K562 (cell line): ENCODE measurements at regions not wholly inside any gene's neighbourhood (a gene's known extent, or its start where the extent isn't known, plus 50 kb on each side); places are given as distances from the start of the nearest gene placed in this dataset.

Experiments used
- ATAC-seq: fragments of 200-7000 bp; cut with Tn5 transposase; 3 replicates; pipeline ENCODE4 v1.9.1; 2020; ENCODE audit warnings: moderate library complexity
- BruUV-seq: library from RNA; stranded (reverse); fragments of 400-500 nt; replicated peaks from 2 replicates; lab custom pipeline; 2021; lab: Mats Ljungman, UMichigan
- CTCF ChIA-PET: fragments of 300-600 bp; formaldehyde crosslinking; extraction: SDS; loops from one replicate; lab custom pipeline; 2021; ENCODE audit warnings: low intra/inter-chr PET ratio; lab: Yijun Ruan, JAX
- POLR2A ChIA-PET: fragments of 300-600, 350-650 bp; sonication (Branson Sonifier 250); formaldehyde crosslinking; extraction: SDS; loops from one replicate; lab custom pipeline; 2021; ENCODE audit warnings: antibody characterized with exemption, inconsistent platforms; lab: Yijun Ruan, JAX
- DNase-seq, 4 experiments: peaks; one replicate each; pipeline versions ENCODE4 v3.0.0 to v3.0.0-alpha.2; 2011 to 2018; ENCODE audit warnings: low spot score in 3 of 4, mixed read lengths in 3 of 4; ENCODE audit errors: extremely low read depth in 1 of 4
- FAIRE-seq: peaks from 2 replicates; lab custom pipeline; 2011; peaks lifted over from hg19 to GRCh38; lab: Jason Lieb, UNC
- H2AFZ ChIP-seq: 2 replicates; pipeline ENCODE4 v1.6.0; 2011; ENCODE audit warnings: low read depth, low read length, control low read depth, inconsistent platforms
- H3K27ac ChIP-seq: fragments of 200-600 bp; 3 replicates; pipeline ENCODE4 v1.8.0; 2011; ENCODE audit warnings: low read depth, mild to moderate bottlenecking, control low read depth, inconsistent platforms, low read length, moderate library complexity, mixed read lengths; ENCODE audit errors: extremely low read depth
- H3K27me3 ChIP-seq, 2 experiments: fragments of 300-600 bp in 1 of 2; 2 replicates in 1 of 2; 3 replicates in 1 of 2; pipeline versions ENCODE4 v1.6.0 to v1.8.0; 2011; ENCODE audit warnings: inconsistent platforms in 2 of 2, low read length in 2 of 2, mild to moderate bottlenecking in 1 of 2, mixed read lengths in 1 of 2, moderate library complexity in 1 of 2; ENCODE audit not compliant: control insufficient read depth in 2 of 2, insufficient read depth in 2 of 2
- H3K36me3 ChIP-seq: fragments of 300-600 bp; 3 replicates; pipeline ENCODE4 v1.8.0; 2011; ENCODE audit warnings: mild to moderate bottlenecking, low read length, inconsistent platforms; ENCODE audit not compliant: control insufficient read depth, insufficient read depth
- H3K4me1 ChIP-seq, 2 experiments: fragments of 200-600 bp in 1 of 2; replicated peaks in 1 of 2; 2 replicates in 1 of 2; 3 replicates in 1 of 2; pipeline versions ENCODE4 v1.5.1 to v1.8.0; 2011; ENCODE audit warnings: inconsistent platforms in 2 of 2, low read length in 2 of 2, mild to moderate bottlenecking in 1 of 2, mixed read lengths in 1 of 2, moderate library complexity in 1 of 2; ENCODE audit not compliant: control insufficient read depth in 2 of 2, insufficient read depth in 2 of 2
- H3K4me2 ChIP-seq: 2 replicates; pipeline ENCODE4 v1.6.1; 2011; ENCODE audit warnings: low read length, control low read depth, inconsistent platforms, mixed read lengths; ENCODE audit not compliant: insufficient read depth
- H3K4me3 ChIP-seq: fragments of 200-600 bp; sonication (generic), shearing (Covaris generic); 2 replicates; pipeline ENCODE4 v1.5.1; 2016; ENCODE audit warnings: control low read depth, inconsistent platforms
- H3K79me2 ChIP-seq: fragments of 200-600 bp; 3 replicates; pipeline ENCODE4 v1.8.0; 2011; ENCODE audit warnings: low read length, inconsistent platforms; ENCODE audit not compliant: control insufficient read depth, insufficient read depth
- H3K9ac ChIP-seq, 2 experiments: 2 replicates each; pipeline versions ENCODE4 v1.6.0 to v1.6.1; 2011; ENCODE audit warnings: low read depth in 2 of 2, low read length in 2 of 2, control low read depth in 1 of 2, inconsistent platforms in 1 of 2, mild to moderate bottlenecking in 1 of 2, mixed read lengths in 1 of 2; ENCODE audit not compliant: insufficient read depth in 1 of 2
- H3K9me1 ChIP-seq: one replicate; pipeline ENCODE4 v1.6.0; 2011; ENCODE audit warnings: inconsistent platforms, mild to moderate bottlenecking, low read length, moderate library complexity; ENCODE audit not compliant: control insufficient read depth, insufficient read depth
- H3K9me3 ChIP-seq: replicated peaks from 2 replicates; pipeline ENCODE4 v1.5.1; 2011; ENCODE audit warnings: low read depth, low read length, inconsistent platforms; ENCODE audit not compliant: control insufficient read depth, insufficient read depth
- H4K20me1 ChIP-seq: replicated peaks from 2 replicates; pipeline ENCODE4 v1.6.1; 2011; ENCODE audit warnings: low read length, inconsistent platforms, mixed read lengths; ENCODE audit not compliant: control insufficient read depth, insufficient read depth
- AFF1 ChIP-seq, 2 experiments: fragments of 450-650 bp; IDR thresholded peaks; 2 replicates each; pipeline ENCODE4 v1.6.1; 2018; ENCODE audit warnings: mild to moderate bottlenecking in 2 of 2, low read depth in 1 of 2; ENCODE audit not compliant: partially characterized antibody in 2 of 2
- ATF3 ChIP-seq, 2 experiments: fragments of 450-650 bp in 1 of 2; sonication (generic) in 1 of 2; formaldehyde crosslinking in 1 of 2; IDR thresholded peaks in 1 of 2; conservative IDR thresholded peaks in 1 of 2; 2 replicates each; pipeline versions ENCODE4 v1.6.1 to v1.8.1; 2016 to 2023; ENCODE audit warnings: mild to moderate bottlenecking in 2 of 2, moderate library complexity in 2 of 2, inconsistent platforms in 1 of 2, missing genetic modification reagents in 1 of 2
- GTF3C2 ChIP-seq: IDR thresholded peaks from 3 replicates; pipeline ENCODE4 v1.6.1; 2011; ENCODE audit warnings: borderline replicate concordance, mild to moderate bottlenecking, moderate library complexity; ENCODE audit not compliant: insufficient read length; ENCODE audit errors: extremely low read depth
- JUND ChIP-seq, 2 experiments: IDR thresholded peaks; 2 replicates in 1 of 2; 3 replicates in 1 of 2; pipeline ENCODE4 v1.6.1; 2011; ENCODE audit warnings: borderline replicate concordance in 2 of 2, low read depth in 2 of 2, low read length in 2 of 2, improper control_type of control experiment in 1 of 2, missing biosample characterization in 1 of 2, missing genetic modification characterization in 1 of 2, missing genetic modification reagents in 1 of 2
- PKNOX1 ChIP-seq: fragments of 450-650 bp; IDR thresholded peaks from 2 replicates; pipeline ENCODE4 v1.6.1; 2016
- RFX1 ChIP-seq: fragments of 450-650 bp; IDR thresholded peaks from 2 replicates; pipeline ENCODE4 v1.6.1; 2016; ENCODE audit warnings: mild to moderate bottlenecking, moderate library complexity
- ZNF239 ChIP-seq: fragments of 250-450 bp; sonication (Bioruptor Pico); IDR thresholded peaks from 2 replicates; pipeline ENCODE4 v1.4.0; 2020; ENCODE audit warnings: mild to moderate bottlenecking
- ZNF253 ChIP-seq: fragments of 250-450 bp; sonication (Bioruptor Pico); conservative IDR thresholded peaks from 2 replicates; pipeline ENCODE4 v1.6.1; 2021; ENCODE audit warnings: mild to moderate bottlenecking
- ZNF384 ChIP-seq: IDR thresholded peaks from 2 replicates; pipeline ENCODE4 v1.6.1; 2012; ENCODE audit warnings: low read depth, low read length, improper control_type of control experiment
- WGBS: fragments of 100-300 bp; shearing (Covaris generic); methylation state at CpG from one replicate; pipeline ENCODE4 v1.1.6; 2016; ENCODE audit warnings: low coverage, mixed read lengths; ENCODE audit not compliant: insufficient coverage; ENCODE audit errors: missing lambda C conversion rate; 5-methylcytosine and 5-hydroxymethylcytosine counted together
- in situ Hi-C: fragments of 300-500 bp; cut with MboI; formaldehyde crosslinking; loops from 4 replicates; pipeline ENCODE4 v1.15.0; 2018; ENCODE audit warnings: inconsistent platforms, mixed read lengths
- intact Hi-C: fragments of 100-400 bp; cut with micrococcal nuclease; formaldehyde crosslinking; loops from 2 replicates; pipeline ENCODE4 v1.14.2; 2022

- no peak for TF ChIP-seq AFF1 (IDR thresholded peaks at IDR 0.05; ENCODE audit: low read depth in 1 of 2, partially characterized antibody in 2 of 2)
These were observed 532.8 kb downstream of the RFPL4B start (continued) for GRCh38 chr6:112879920-112880413.

- CTCF ChIA-PET = no interaction called here
- DNase-seq (peak; percentile 17 to 55 (median 34)), FAIRE-seq (peak; percentile 19), ATAC-seq (peak; percentile 66)
- Histone ChIP-seq H3K27ac (no peak overlapping the region), H2AFZ (peak overlapping the region; percentile 96), H3K36me3 (no peaks in the 10 kb centered on the region), H3K4me2 (peak overlapping the region; percentile 86), H4K20me1 (no peaks in the 10 kb centered on the region), H3K4me3 (peak overlapping the region; percentile 57), H3K27me3 (no peaks in the 10 kb centered on the region), H3K9me1 (no peaks in the 10 kb centered on the region), H3K9me3 (no peaks in the 10 kb centered on the region), H3K4me1 (peaks cover 0 to 7% of the 10 kb centered on the region in 2 experiments; a peak in 2 of 5 replicates), H3K79me2 (peaks cover 3% of the 10 kb centered on the region; the same call in 1 of the 3 replicates), H3K9ac (peak overlapping the region; percentile 31 to 55; a peak in 3 of 4 replicates)
- in situ Hi-C loops (loop anchor here (25.0 kb wide), 1 partner anchor 1031 kb away; no protein-coding TSS in a partner anchor), intact Hi-C loops (loop anchor here (2.0 kb wide), 1 partner anchor 76 kb away; no protein-coding TSS in a partner anchor)
- POLR2A ChIA-PET = interaction anchor here (0.6 to 0.9 kb wide), 3 partner anchors 9 to 264 kb away, joined by 3 to 5 read pairs (median 3); no protein-coding TSS in a partner anchor
- TF ChIP-seq ATF3 (IDR thresholded peaks at IDR 0.05) (peak; percentile 23; the same call in 1 of the 2 replicates), ATF3 (CRISPR knock-in tag; conservative IDR thresholded peaks at IDR 0.05) (no peak), JUND (IDR thresholded peaks at IDR 0.05; ENCODE audit: borderline replicate concordance, low read depth, low read length) (0 out of 2 replicates have a peak, but pooled peaks have one; percentile 9), JUND (tag; IDR thresholded peaks at IDR 0.05; ENCODE audit: borderline replicate concordance, low read depth, low read length) (no peak), PKNOX1 (peak; percentile 77), ZNF384 (peak; percentile 72), ZNF253 (CRISPR knock-in tag) (no peak), ZNF239 (CRISPR knock-in tag) (peak; percentile 68), GTF3C2 (no peak), RFX1 (peak; percentile 67)
- BruUV-seq = no TSS peak
- WGBS = 16% methylated on average over 3 of the region's 3 CpGs
These were observed 533.9 kb downstream of the RFPL4B start for GRCh38 chr6:112881027-112881426.
